Fibroblast of skin of scalp (primary cell): ENCODE measurements at regions not wholly inside any gene's neighbourhood (a gene's known extent, or its start where the extent isn't known, plus 50 kb on each side); places are given as distances from the start of the nearest gene placed in this dataset.
"Not testable (repeated sequence)": the region's sequence is repeated elsewhere in the genome, so short reads cannot be mapped to it uniquely, and the experiment has no call there.

ENCODE experiments used
- DNase-seq: peaks from one replicate; pipeline ENCODE4 v3.0.0-alpha.2; 2013

DNA sequence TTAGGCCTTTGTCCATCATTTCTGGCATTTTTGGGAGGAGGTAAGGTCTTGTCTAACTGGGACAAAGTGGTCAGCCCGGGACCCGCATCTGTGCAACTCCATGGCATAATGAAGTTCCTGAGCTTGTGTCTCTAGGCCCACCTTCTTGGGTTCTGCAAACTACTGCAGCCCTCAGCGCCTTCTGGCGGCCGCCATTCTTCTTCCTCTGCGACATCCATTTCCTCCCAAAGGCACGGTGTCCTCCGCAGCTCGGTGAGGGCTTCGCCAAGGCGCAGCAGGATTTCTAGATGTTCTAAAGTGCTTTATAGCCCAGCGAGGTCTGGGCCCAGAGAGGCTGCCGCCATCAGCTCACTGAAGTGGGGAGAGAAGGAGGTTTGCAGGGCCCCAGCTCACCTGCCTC, 134.4 kb upstream of the OR4E1 start:
- no peak for DNase-seq

GRCh38 chr14:21804981-21805380, 131.4 kb upstream of the OR4E1 start:
- DNase-seq = no peak

GRCh38 chr14:21802441-21802840, 128.8 kb upstream of the OR4E1 start:
- no peak for DNase-seq

DNA sequence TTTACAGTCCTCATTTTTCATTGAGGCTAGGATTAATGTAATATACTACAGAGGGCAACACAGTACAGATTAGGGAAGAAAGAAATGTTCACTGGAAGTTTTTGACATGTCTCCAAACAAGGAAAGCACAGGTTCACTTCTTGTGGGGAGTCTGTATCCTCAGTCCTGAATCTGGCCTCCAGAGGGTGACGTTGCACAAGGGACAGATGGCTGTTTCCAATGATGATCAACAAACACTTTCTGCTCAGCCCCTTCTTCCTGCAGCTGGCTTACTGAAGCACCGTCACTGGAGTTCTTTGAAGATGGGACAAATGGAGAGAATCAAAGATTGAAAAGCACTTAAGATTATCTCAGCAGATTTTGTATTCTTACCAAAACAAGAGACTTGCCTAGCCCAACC, 123.3 kb upstream of the OR4E1 start:
- DNase-seq = no peak

- no peak for DNase-seq
Measured at GRCh38 chr14:21795456-21795855, 121.8 kb upstream of the OR4E1 start.

- DNase-seq = no peak
Measured at GRCh38 chr14:21791749-21792148, 118.1 kb upstream of the OR4E1 start.

- not testable (repeated sequence) for DNase-seq
Measured at GRCh38 chr14:21788687-21789086, 115.1 kb upstream of the OR4E1 start.

DNA sequence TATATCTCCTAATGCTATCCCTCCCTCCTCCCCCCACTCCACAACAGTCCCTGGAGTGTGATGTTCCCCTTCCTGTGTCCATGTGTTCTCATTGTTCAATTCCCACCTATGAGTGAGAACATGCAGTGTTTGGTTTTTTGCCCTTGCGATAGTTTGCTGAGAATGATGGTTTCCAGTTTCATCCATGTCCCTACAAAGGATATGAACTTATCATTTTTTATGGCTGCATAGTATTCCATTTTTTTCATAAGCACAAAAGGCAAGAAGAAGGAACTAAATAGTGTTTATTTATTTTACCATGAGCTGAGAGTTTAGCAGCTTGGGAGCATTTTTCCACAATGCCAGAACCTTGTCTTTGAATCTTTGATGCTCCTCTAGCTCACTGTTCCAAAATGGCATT, 113.6 kb upstream of the OR4E1 start:
- DNase-seq = not testable (repeated sequence)

GRCh38 chr14:21781543-21781942, 107.9 kb upstream of the OR4E1 start:
- no peak for DNase-seq

- DNase-seq = no peak
Measured at GRCh38 chr14:21780429-21781084, 106.9 kb upstream of the OR4E1 start.

- DNase-seq = no peak
Measured at GRCh38 chr14:21771671-21772070, 98.1 kb upstream of the OR4E1 start.

DNA sequence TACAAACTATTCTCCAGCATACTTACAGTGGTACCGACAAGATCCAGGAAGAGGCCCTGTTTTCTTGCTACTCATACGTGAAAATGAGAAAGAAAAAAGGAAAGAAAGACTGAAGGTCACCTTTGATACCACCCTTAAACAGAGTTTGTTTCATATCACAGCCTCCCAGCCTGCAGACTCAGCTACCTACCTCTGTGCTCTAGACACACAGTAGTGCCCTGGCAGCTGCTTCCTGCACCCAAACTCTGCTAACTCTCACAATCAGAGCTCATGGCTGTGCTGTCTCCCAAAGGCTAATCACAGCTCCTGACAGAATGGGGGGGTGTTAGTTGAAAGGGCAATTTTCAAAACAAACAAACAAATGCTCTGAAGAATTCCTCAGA, 95.2 kb upstream of the OR4E1 start:
- no peak for DNase-seq

DNA sequence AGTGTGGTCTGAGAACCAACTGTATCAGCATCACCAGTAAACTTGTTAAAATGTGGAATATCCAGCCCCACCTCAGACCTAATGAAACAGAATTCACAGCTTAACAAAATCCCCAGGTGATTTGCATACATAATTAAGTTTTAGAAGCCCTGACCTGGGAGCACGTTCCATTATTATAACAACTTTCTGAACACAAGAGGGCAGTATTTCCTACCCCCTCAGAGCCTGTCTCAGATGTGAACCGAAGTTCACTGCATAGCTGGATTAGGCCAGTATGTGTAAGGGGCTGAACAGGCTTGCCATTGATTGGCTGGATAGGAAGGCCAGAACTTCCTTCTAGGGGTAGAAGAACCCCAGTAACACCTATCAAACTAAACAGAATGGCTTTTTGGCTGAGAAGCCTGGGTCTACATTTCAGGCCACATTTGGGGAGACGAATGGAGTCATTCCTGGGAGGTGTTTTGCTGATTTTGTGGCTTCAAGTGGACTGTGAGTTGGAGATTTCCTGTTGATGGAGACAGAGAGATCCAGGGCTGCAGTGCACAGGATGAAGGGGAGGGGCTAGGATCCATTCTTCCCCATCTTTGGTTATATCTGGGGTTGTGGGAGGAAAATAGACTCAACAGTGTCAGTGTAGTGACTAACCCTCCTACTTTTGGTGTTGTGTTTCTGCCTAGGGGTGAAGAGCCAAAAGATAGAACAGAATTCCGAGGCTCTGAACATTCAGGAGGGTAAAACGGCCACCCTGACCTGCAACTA, 94.7 kb upstream of the OR4E1 start:
- no peak for DNase-seq

- DNase-seq = not testable (repeated sequence)
Measured at GRCh38 chr14:21760360-21760759, 86.7 kb upstream of the OR4E1 start.

DNA sequence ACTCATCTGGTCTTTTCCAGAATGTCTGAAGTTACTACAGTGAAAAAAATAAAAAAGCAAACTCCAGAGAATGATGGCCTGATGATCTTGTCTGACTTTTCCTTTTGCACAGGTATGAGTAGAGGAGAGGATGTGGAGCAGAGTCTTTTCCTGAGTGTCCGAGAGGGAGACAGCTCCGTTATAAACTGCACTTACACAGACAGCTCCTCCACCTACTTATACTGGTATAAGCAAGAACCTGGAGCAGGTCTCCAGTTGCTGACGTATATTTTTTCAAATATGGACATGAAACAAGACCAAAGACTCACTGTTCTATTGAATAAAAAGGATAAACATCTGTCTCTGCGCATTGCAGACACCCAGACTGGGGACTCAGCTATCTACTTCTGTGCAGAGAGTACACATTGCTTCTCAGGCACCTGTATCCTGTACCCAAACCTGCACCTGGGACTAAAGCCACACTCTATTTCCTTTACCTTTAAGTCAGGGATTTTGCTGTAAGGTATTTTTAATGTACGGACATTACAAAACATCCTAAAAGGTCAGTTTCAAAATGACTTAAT, 75.8 kb upstream of the OR4E1 start:
- DNase-seq = no peak

DNA sequence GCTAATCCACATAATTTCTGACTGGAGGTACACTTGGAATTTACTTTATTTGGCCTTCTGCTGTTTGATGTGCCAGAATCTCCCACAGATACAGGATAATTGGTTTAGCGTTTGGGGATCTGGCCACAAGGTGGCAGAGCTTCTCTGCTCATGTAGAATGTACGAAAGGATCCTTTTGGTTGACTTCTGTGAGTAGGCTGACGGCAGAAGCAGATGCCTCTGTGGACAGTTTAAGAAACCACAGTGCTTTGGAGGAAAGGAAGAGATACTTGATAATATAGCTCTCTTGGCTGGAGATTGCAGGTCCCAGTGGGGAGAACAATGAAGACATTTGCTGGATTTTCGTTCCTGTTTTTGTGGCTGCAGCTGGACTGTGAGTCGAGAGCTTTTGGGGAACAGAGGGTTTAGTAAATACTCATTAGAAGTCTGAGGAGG, 75.3 kb upstream of the OR4E1 start:
- DNase-seq = peak; percentile 16

DNA sequence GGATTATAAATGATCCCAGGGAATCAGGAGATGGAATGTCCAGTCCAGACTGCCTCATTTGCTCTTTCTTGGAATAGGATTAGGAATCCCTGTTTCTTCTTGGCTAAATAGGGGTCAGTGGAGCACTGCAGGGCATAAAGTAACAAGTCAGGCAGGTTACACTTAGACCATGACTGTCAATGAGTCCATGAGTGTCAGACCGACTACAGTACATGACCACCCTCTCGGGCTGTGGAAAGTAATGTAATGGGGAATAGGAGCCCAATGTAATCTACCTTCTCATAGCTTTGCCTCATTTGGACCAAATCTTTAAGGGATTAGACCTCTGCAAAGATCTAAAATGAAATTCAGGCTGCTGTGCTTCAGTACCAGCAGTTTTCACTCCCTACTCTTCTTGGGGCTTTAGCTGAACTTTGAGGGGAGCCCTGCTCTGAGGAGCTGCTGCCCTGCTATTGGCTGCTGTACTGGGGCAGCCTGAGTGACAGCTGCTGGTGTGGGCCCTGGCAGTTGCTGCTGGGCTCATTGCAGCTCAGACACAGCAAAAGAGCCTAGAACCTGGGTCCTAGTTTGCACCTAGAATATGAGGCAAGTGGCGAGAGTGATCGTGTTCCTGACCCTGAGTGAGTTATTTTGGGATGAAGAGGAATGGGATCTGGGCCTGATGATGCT, 62.2 kb upstream of the OR4E1 start:
- DNase-seq = no peak

GRCh38 chr14:21735200-21735599, 61.6 kb upstream of the OR4E1 start:
- no peak for DNase-seq

- peak; percentile 9 for DNase-seq
Measured at GRCh38 chr14:21734457-21735074, 60.9 kb upstream of the OR4E1 start.

DNA sequence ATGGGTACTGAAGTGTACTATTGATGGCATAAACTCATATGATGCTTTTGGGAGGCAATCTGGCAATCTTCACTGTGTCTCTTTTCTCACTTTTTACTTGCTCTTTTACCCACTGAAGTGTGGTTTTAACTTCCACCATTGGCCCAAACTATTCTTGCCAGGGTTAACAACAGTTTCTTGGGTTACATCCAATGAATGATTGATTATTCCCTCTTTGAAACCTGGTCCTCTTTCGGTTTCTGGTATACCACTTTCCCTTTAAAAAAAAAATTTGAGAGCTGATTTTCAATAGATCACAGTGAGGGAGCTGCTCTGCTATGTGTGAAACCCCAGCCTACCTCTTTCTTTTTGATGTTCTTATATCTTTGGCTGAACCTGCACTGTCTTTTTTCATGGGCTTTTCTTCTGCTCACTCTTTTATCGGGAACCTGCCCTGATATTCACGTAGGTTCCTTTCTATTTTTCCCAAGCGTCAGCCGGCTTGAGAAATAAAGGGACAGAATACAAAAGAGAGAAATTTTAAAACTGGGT, 56.1 kb upstream of the OR4E1 start:
- no peak for DNase-seq

GRCh38 chr14:21725250-21725649, 51.6 kb upstream of the OR4E1 start:
- no peak for DNase-seq

GRCh38 chr14:21724090-21724973, 50.7 kb upstream of the OR4E1 start:
- no peak for DNase-seq
